A549 (cell line): ENCODE measurements at regions not wholly inside any gene's neighbourhood (a gene's known extent, or its start where the extent isn't known, plus 50 kb on each side); places are given as distances from the start of the nearest gene placed in this dataset.

Experiments used
- ATAC-seq, 2 experiments: fragments of 200-7000 bp in 1 of 2; fragments of >200 bp in 1 of 2; cut with Nextera tagmentation in 1 of 2; cut with Tn5 transposase in 1 of 2; 3 replicates each; pipeline versions ENCODE4 v1.8.0 to v1.9.1; 2018 to 2020; ENCODE audit warnings: mild to moderate bottlenecking in 1 of 2, moderate library complexity in 1 of 2
- CTCF ChIA-PET: fragments of 300-600 bp; sonication (Branson Sonifier 250); formaldehyde crosslinking; extraction: SDS; loops from one replicate; lab custom pipeline; 2021; ENCODE audit warnings: antibody characterized with exemption, inconsistent platforms; lab: Yijun Ruan, JAX
- POLR2A ChIA-PET: fragments of 350-600 bp; formaldehyde crosslinking; extraction: SDS; loops from one replicate; lab custom pipeline; 2021; ENCODE audit warnings: antibody characterized with exemption, inconsistent platforms; lab: Yijun Ruan, JAX
- DNase-seq, 2 experiments: peaks; one replicate each; pipeline versions ENCODE4 v3.0.0 to v3.0.0-alpha.2; 2011 to 2016; ENCODE audit warnings: low read depth in 1 of 2, low spot score in 1 of 2
- FAIRE-seq: peaks from 2 replicates; lab custom pipeline; 2011; peaks lifted over from hg19 to GRCh38; lab: Jason Lieb, UNC
- H3K27ac ChIP-seq, 2 experiments: fragments of >200 bp; sonication (Bioruptor Twin); formaldehyde crosslinking; 3 replicates each; pipeline ENCODE4 v1.5.1; 2016 to 2017
- H3K4me1 ChIP-seq: fragments of >200 bp; sonication (Bioruptor Twin); formaldehyde crosslinking; 3 replicates; pipeline ENCODE4 v1.6.1; 2016
- H3K4me2 ChIP-seq: fragments of >200 bp; sonication (Bioruptor Twin); formaldehyde crosslinking; 3 replicates; pipeline ENCODE4 v1.6.1; 2016
- H3K4me3 ChIP-seq: fragments of >200 bp; sonication (Bioruptor Twin); formaldehyde crosslinking; 3 replicates; pipeline ENCODE4 v1.5.1; 2016
- H3K9me3 ChIP-seq: fragments of >200 bp; sonication (Bioruptor Twin); formaldehyde crosslinking; 3 replicates; pipeline ENCODE4 v1.6.1; 2016
- BHLHE40 ChIP-seq: IDR thresholded peaks from 2 replicates; pipeline ENCODE4 v1.6.1; 2012; ENCODE audit warnings: low read depth, low read length, inconsistent platforms
- CHD2 ChIP-seq: fragments of 150-350 bp; IDR thresholded peaks from 2 replicates; pipeline ENCODE4 v1.6.1; 2014; ENCODE audit warnings: low read length; ENCODE audit not compliant: partially characterized antibody
- CTCF ChIP-seq: fragments of >200 bp; sonication (Bioruptor Twin); formaldehyde crosslinking; IDR thresholded peaks from 3 replicates; pipeline ENCODE4 v1.5.1; 2016
- EHF ChIP-seq: fragments of 250-450 bp; sonication (Bioruptor Pico); IDR thresholded peaks from 2 replicates; pipeline ENCODE4 v1.5.0; 2020; ENCODE audit warnings: mild to moderate bottlenecking
- ESRRA ChIP-seq: fragments of 150-350 bp; IDR thresholded peaks from 2 replicates; pipeline ENCODE4 v1.6.1; 2014; ENCODE audit warnings: mild to moderate bottlenecking, low read length, borderline replicate concordance
- FOXS1 ChIP-seq: fragments of 250-450 bp; sonication (Bioruptor Pico); IDR thresholded peaks from 2 replicates; pipeline ENCODE4 v1.5.0; 2020; ENCODE audit warnings: mild to moderate bottlenecking, moderate library complexity
- GATA3 ChIP-seq: IDR thresholded peaks from 2 replicates; pipeline ENCODE4 v1.6.1; 2012; ENCODE audit warnings: borderline replicate concordance
- HEYL ChIP-seq: fragments of 250-450 bp; sonication (Bioruptor Pico); IDR thresholded peaks from 2 replicates; pipeline ENCODE4 v1.8.0; 2021; ENCODE audit warnings: mild to moderate bottlenecking, moderate library complexity
- HOXA7 ChIP-seq: fragments of 250-450 bp; sonication (Bioruptor Pico); IDR thresholded peaks from 2 replicates; pipeline ENCODE4 v1.5.0; 2020; ENCODE audit warnings: mild to moderate bottlenecking, moderate library complexity
- HOXB13 ChIP-seq: fragments of 250-450 bp; sonication (Bioruptor Pico); IDR thresholded peaks from 2 replicates; pipeline ENCODE4 v1.5.0; 2020; ENCODE audit warnings: low read depth, mild to moderate bottlenecking, moderate library complexity
- HOXB5 ChIP-seq: fragments of 250-450 bp; sonication (Bioruptor Pico); IDR thresholded peaks from 2 replicates; pipeline ENCODE4 v1.5.0; 2020; ENCODE audit warnings: mild to moderate bottlenecking, moderate library complexity
- JUNB ChIP-seq: fragments of >200 bp; sonication (Bioruptor Twin); formaldehyde crosslinking; IDR thresholded peaks from 2 replicates; pipeline ENCODE4 v1.6.1; 2016
- KDM1A ChIP-seq: fragments of 200-600 bp; sonication (generic); IDR thresholded peaks from 2 replicates; pipeline ENCODE4 v1.6.1; 2016; ENCODE audit warnings: low read depth, mild to moderate bottlenecking
- MAFK ChIP-seq: fragments of 450-650 bp; IDR thresholded peaks from 2 replicates; pipeline ENCODE4 v1.6.1; 2014; ENCODE audit not compliant: partially characterized antibody
- PBX3 ChIP-seq: IDR thresholded peaks from 2 replicates; pipeline ENCODE4 v1.6.1; 2012
- POLR2A ChIP-seq: IDR thresholded peaks from 2 replicates; pipeline ENCODE4 v1.6.1; 2012; ENCODE audit warnings: mild to moderate bottlenecking, low read length
- RAD21 ChIP-seq, 2 experiments: fragments of >200 bp in 1 of 2; sonication (Bioruptor Twin) in 1 of 2; formaldehyde crosslinking in 1 of 2; IDR thresholded peaks in 1 of 2; conservative IDR thresholded peaks in 1 of 2; 2 replicates in 1 of 2; 3 replicates in 1 of 2; pipeline ENCODE4 v1.6.1; 2012 to 2018; ENCODE audit warnings: inconsistent platforms in 1 of 2
- RNF2 ChIP-seq: fragments of 200-600 bp; sonication (generic); IDR thresholded peaks from 2 replicates; pipeline ENCODE4 v1.6.1; 2016; ENCODE audit warnings: low read depth, mild to moderate bottlenecking, antibody characterized with exemption, moderate library complexity, borderline replicate concordance
- SREBF2 ChIP-seq: fragments of 450-650 bp; IDR thresholded peaks from 2 replicates; pipeline ENCODE4 v1.6.1; 2014; ENCODE audit warnings: mild to moderate bottlenecking, moderate library complexity
- ZC3H11A ChIP-seq: fragments of 450-650 bp; IDR thresholded peaks from 2 replicates; pipeline ENCODE4 v1.6.1; 2014; ENCODE audit warnings: antibody characterized with exemption, mild to moderate bottlenecking
- ZFP36 ChIP-seq: fragments of 450-650 bp; IDR thresholded peaks from 2 replicates; pipeline ENCODE4 v1.6.1; 2014; ENCODE audit warnings: borderline replicate concordance; ENCODE audit not compliant: partially characterized antibody
- ZNF302 ChIP-seq: fragments of 250-450 bp; sonication (Bioruptor Pico); IDR thresholded peaks from 2 replicates; pipeline ENCODE4 v1.9.0; 2021; ENCODE audit warnings: inconsistent platforms, mild to moderate bottlenecking, moderate library complexity
- ZSCAN20 ChIP-seq: fragments of 250-450 bp; sonication (Bioruptor Pico); IDR thresholded peaks from 2 replicates; pipeline ENCODE4 v1.8.0; 2022; ENCODE audit warnings: mild to moderate bottlenecking, moderate library complexity
- WGBS: methylation state at CpG from one replicate; pipeline ENCODE4 v1.1.6; 2017; ENCODE audit errors: missing lambda C conversion rate; 5-methylcytosine and 5-hydroxymethylcytosine counted together
- TF ChIP-seq, protein P1 (sequence below): IDR thresholded peaks from 2 replicates; pipeline ENCODE4 v1.6.1; 2012

GRCh38 chr22:49351761-49352227 lies 475.9 kb downstream of the BRD1 start:
- Histone ChIP-seq H3K27ac (no peak overlapping the region), H3K4me2 (no peak overlapping the region), H3K4me3 (no peak overlapping the region), H3K4me1 (no peaks in the 10 kb centered on the region), H3K9me3 (no peaks in the 10 kb centered on the region)
- CTCF ChIA-PET: no interaction called here
- DNase-seq (no peak), ATAC-seq (no peak), FAIRE-seq (no peak)
- TF ChIP-seq HOXB5 (CRISPR knock-in tag) (no peak), POLR2A (no peak), HOXB13 (CRISPR knock-in tag) (no peak), HEYL (CRISPR knock-in tag) (no peak), JUNB (no peak), SREBF2 (no peak), ZNF302 (CRISPR knock-in tag) (no peak), MAFK (no peak), ESRRA (no peak), CHD2 (no peak), ZC3H11A (no peak), HOXA7 (no peak), FOXS1 (CRISPR knock-in tag) (no peak), BHLHE40 (no peak), RNF2 (no peak), ZSCAN20 (CRISPR knock-in tag) (no peak), CTCF (no peak)
- POLR2A ChIA-PET: no interaction called here
- WGBS: 51% methylated on average over 15 of the region's 22 CpGs

DNA sequence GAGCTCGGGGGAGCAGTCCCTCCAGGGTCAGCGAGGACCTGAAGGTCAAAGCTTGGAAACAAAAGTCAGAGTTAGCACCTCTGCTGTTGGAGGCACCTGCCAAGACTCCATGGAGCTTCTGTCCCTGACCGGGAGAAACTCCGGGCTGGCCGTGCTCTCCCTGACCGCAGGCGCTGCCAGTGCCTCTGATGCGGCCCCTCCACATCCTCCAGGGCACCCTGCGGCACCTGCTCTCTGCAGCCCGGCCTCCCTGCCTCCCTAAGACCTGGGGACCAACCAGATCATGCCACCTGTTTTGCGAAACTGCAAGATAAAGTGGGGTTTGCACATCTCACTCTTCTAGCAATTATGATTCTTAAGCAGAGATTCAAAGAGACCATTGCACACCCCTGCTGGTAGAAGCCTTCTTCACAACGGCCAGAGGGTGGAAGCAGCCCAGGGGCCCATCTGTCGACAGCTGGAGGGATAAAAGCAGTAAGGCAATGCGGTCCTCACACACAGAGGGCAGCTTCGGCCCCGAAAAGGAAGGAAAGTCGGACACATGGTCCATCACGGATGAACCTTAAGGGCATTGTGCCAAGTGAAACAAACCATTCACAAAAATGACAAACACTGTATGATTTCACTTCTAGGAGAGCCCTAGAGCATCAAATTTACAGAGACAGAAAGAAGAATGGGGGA lies 477.1 kb downstream of the BRD1 start:
- Histone ChIP-seq H3K4me2 (no peak overlapping the region), H3K4me3 (no peak overlapping the region), H3K27ac (no peak overlapping the region), H3K9me3 (no peaks in the 10 kb centered on the region), H3K4me1 (no peaks in the 10 kb centered on the region)
- DNase-seq (no peak), FAIRE-seq (no peak), ATAC-seq (peak in 1 of 2 experiments; percentile 47; a peak in 1 of 6 replicates)
- POLR2A ChIA-PET: no interaction called here
- WGBS: 11% methylated on average over 7 of the region's 18 CpGs
- TF ChIP-seq JUNB: no peak
- TF ChIP-seq SREBF2: no peak
- TF ChIP-seq HOXB5 (CRISPR knock-in tag): no peak
- TF ChIP-seq FOXS1 (CRISPR knock-in tag): no peak
- TF ChIP-seq ZNF302 (CRISPR knock-in tag): no peak
- no peak for TF ChIP-seq KDM1A
- TF ChIP-seq, protein P1, sequence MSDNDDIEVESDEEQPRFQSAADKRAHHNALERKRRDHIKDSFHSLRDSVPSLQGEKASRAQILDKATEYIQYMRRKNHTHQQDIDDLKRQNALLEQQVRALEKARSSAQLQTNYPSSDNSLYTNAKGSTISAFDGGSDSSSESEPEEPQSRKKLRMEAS: no peak
- no peak for TF ChIP-seq ZFP36
- no peak for TF ChIP-seq EHF
- no peak for TF ChIP-seq HOXA7
- no peak for TF ChIP-seq GATA3
- TF ChIP-seq RAD21 (conservative IDR thresholded peaks at IDR 0.05 in 1 of 2, IDR thresholded peaks at IDR 0.05 in 1 of 2): no peak
- TF ChIP-seq PBX3: no peak
- CTCF ChIA-PET: no interaction called here
